Smooth muscle cell (in vitro differentiated cells): ENCODE measurements at regions not wholly inside any gene's neighbourhood (a gene's known extent, or its start where the extent isn't known, plus 50 kb on each side); places are given as distances from the start of the nearest gene placed in this dataset.

Experiments
- DNase-seq: peaks from one replicate; lab custom pipeline; 2025; ENCODE audit not compliant: unreplicated experiment; lab: John Stamatoyannopoulos, UW
- H2AFZ ChIP-seq: fragments of 200-600 bp; sonication (generic); 2 replicates; pipeline ENCODE4 v1.6.0; 2016; ENCODE audit warnings: antibody characterized with exemption, low read depth, mild to moderate bottlenecking
- H3F3A ChIP-seq: fragments of 200-600 bp; sonication (generic); 2 replicates; pipeline ENCODE4 v1.6.0; 2017; ENCODE audit warnings: antibody characterized with exemption, low read depth
- H3K27ac ChIP-seq: fragments of 200-600 bp; sonication (generic); 2 replicates; pipeline ENCODE4 v1.5.1; 2016; ENCODE audit warnings: low read depth, mild to moderate bottlenecking
- H3K27me3 ChIP-seq: fragments of 200-600 bp; sonication (generic); 2 replicates; pipeline ENCODE4 v1.6.1; 2016; ENCODE audit warnings: low read depth, mild to moderate bottlenecking
- H3K36me3 ChIP-seq: fragments of 200-600 bp; sonication (generic); 2 replicates; pipeline ENCODE4 v1.5.1; 2016; ENCODE audit warnings: low read depth
- H3K4me1 ChIP-seq: fragments of 200-600 bp; sonication (generic); 2 replicates; pipeline ENCODE4 v1.5.1; 2016; ENCODE audit warnings: low read depth
- H3K4me2 ChIP-seq: fragments of 200-600 bp; sonication (generic); 2 replicates; pipeline ENCODE4 v1.6.0; 2016; ENCODE audit warnings: mild to moderate bottlenecking
- H3K4me3 ChIP-seq: fragments of 200-600 bp; sonication (generic); 2 replicates; pipeline ENCODE4 v1.5.1; 2016; ENCODE audit warnings: mild to moderate bottlenecking
- H3K79me2 ChIP-seq: fragments of 200-600 bp; sonication (generic); 2 replicates; pipeline ENCODE4 v1.6.0; 2016; ENCODE audit warnings: low read depth, mild to moderate bottlenecking
- H3K9ac ChIP-seq: fragments of 200-600 bp; sonication (generic); 2 replicates; pipeline ENCODE4 v1.6.0; 2016; ENCODE audit warnings: low read depth
- H3K9me3 ChIP-seq: fragments of 200-600 bp; sonication (generic); replicated peaks from 2 replicates; pipeline ENCODE4 v1.5.1; 2016; ENCODE audit warnings: low read depth
- H4K20me1 ChIP-seq: fragments of 200-600 bp; sonication (generic); 2 replicates; pipeline ENCODE4 v1.6.0; 2016; ENCODE audit warnings: low read depth
- WGBS: methylation state at CpG from one replicate; pipeline ENCODE4 v1.1.7; 2016; ENCODE audit warnings: low lambda C conversion rate; 5-methylcytosine and 5-hydroxymethylcytosine counted together
- TF ChIP-seq, protein P1 (sequence below): fragments of 200-600 bp; sonication (generic); IDR thresholded peaks from 2 replicates; pipeline ENCODE4 v1.5.1; 2017; ENCODE audit warnings: borderline replicate concordance, mild to moderate bottlenecking, antibody characterized with exemption; ENCODE audit not compliant: insufficient read depth, poor library complexity, severe bottlenecking

DNA sequence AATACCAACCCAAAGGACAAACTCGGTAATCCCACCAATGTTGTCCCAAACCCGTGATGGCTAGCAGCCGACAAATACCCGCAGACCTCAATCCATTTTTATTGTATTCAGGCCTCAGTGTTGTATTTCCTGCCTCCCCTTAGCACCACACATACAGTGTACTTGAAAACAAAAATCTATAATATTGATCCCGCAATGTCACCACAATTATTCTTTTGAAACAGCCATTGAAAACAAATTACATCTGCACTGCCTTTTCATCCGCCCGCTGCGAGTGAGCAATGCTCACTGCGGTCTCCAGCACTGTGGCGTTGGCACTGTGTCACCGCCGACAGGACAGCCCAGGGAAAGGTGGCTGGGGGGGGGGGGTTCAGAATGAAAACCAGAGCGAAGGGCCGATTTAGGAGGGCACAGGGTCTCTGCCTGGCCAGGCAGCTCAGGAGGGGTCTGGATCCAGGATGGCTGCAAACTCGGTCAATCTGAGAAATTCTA is 385.8 kb upstream of the ZNF507 start:
- Histone ChIP-seq H3K36me3 (no peaks in the 10 kb centered on the region), H4K20me1 (no peaks in the 10 kb centered on the region), H3K4me3 (no peak overlapping the region), H2AFZ (no peak overlapping the region), H3K9ac (no peak overlapping the region), H3K4me1 (no peaks in the 10 kb centered on the region), H3K27ac (no peak overlapping the region), H3K27me3 (no peaks in the 10 kb centered on the region), H3F3A (no peaks in the 10 kb centered on the region), H3K9me3 (no peaks in the 10 kb centered on the region), H3K79me2 (no peaks in the 10 kb centered on the region), H3K4me2 (no peak overlapping the region)
- WGBS, result 97% methylated on average over 15 of the region's 15 CpGs
- no peak for DNase-seq
- TF ChIP-seq, protein P1, sequence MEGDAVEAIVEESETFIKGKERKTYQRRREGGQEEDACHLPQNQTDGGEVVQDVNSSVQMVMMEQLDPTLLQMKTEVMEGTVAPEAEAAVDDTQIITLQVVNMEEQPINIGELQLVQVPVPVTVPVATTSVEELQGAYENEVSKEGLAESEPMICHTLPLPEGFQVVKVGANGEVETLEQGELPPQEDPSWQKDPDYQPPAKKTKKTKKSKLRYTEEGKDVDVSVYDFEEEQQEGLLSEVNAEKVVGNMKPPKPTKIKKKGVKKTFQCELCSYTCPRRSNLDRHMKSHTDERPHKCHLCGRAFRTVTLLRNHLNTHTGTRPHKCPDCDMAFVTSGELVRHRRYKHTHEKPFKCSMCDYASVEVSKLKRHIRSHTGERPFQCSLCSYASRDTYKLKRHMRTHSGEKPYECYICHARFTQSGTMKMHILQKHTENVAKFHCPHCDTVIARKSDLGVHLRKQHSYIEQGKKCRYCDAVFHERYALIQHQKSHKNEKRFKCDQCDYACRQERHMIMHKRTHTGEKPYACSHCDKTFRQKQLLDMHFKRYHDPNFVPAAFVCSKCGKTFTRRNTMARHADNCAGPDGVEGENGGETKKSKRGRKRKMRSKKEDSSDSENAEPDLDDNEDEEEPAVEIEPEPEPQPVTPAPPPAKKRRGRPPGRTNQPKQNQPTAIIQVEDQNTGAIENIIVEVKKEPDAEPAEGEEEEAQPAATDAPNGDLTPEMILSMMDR, result no peak

DNA sequence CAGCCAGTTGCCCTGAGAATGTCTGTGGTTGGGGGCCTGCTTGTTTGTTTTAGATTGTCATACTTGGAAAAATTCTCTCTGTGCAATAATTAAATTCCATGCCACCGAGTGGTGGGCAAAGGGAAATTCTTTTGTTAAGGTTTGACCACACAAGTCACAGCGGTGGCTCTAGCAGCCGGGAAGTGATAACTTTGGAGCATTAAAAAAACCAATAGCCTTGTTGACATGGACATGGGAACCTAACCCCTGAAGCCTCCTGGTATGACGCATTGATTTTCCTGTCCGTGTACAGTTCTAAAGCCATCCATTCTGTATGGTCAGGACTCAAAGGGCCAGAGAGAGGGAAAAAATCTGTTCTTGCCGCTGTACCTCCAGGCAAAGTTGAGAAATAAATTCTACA is 384.9 kb upstream of the ZNF507 start:
- no peak for DNase-seq
- no peak overlapping the region for H3K9ac ChIP-seq
- no peaks in the 10 kb centered on the region for H3K4me1 ChIP-seq
- no peak overlapping the region for H3K4me3 ChIP-seq
- no peaks in the 10 kb centered on the region for H3F3A ChIP-seq
- H3K27me3 ChIP-seq, result no peaks in the 10 kb centered on the region
- no peaks in the 10 kb centered on the region for H3K79me2 ChIP-seq
- no peak overlapping the region for H2AFZ ChIP-seq
- TF ChIP-seq, protein P1, result no peak
- no peak overlapping the region for H3K27ac ChIP-seq
- no peaks in the 10 kb centered on the region for H3K36me3 ChIP-seq
- 60% methylated on average over 6 of the region's 6 CpGs for WGBS
- H3K9me3 ChIP-seq, result no peaks in the 10 kb centered on the region
- H3K4me2 ChIP-seq, result no peak overlapping the region
- no peaks in the 10 kb centered on the region for H4K20me1 ChIP-seq

DNA sequence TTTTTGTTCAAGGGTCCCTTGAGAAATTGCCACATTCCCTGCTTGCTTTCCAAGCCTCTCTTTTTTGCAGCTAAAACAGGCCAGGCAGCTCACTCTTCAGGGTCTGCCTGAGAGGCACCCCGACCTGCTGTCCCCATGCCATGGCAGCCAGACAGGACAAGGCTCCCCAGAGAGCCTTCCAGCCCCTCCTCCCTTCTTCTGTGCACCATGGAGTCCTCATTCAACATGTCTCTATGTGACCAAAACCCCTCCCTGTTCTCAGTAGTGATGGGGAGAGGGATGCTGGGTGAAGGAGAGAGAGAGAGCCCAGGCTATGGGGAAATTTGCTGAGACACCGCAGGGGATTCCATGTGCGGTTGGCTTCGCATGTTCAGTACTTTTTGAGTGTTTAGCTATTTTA is 384.2 kb upstream of the ZNF507 start:
- no peak overlapping the region for H3K4me3 ChIP-seq
- no peak overlapping the region for H3K27ac ChIP-seq
- H3K4me1 ChIP-seq, result no peaks in the 10 kb centered on the region
- no peaks in the 10 kb centered on the region for H4K20me1 ChIP-seq
- H3K79me2 ChIP-seq, result no peaks in the 10 kb centered on the region
- no peaks in the 10 kb centered on the region for H3F3A ChIP-seq
- no peaks in the 10 kb centered on the region for H3K27me3 ChIP-seq
- H3K9me3 ChIP-seq, result no peaks in the 10 kb centered on the region
- no peak overlapping the region for H2AFZ ChIP-seq
- peak overlapping the region; percentile 43 for H3K4me2 ChIP-seq
- 64% methylated on average over 4 of the region's 4 CpGs for WGBS
- no peak overlapping the region for H3K9ac ChIP-seq
- TF ChIP-seq, protein P1, result no peak
- no peak for DNase-seq
- H3K36me3 ChIP-seq, result no peaks in the 10 kb centered on the region

DNA sequence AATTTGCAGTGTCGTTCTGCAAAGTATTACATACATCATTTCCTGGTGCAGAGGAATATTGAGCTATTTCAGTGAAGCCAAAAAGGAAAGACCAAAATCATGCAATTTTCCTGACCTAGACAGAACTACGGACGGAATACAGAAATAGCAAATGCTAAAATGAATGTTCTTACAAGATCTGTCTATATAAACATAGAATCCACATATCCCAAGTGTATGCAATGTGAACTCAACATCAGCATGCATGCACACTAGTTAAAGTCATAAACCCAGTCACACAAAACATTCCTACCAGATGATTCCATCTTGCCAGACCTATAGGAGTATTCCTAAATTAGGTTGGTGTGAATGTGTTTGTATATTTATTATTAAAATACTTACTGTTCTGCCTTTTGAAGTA is 383.7 kb upstream of the ZNF507 start:
- H3K4me1 ChIP-seq, result no peaks in the 10 kb centered on the region
- 57% methylated on average over 3 of the region's 3 CpGs for WGBS
- H3K4me3 ChIP-seq, result no peak overlapping the region
- peak overlapping the region; percentile 43 for H3K4me2 ChIP-seq
- no peaks in the 10 kb centered on the region for H4K20me1 ChIP-seq
- no peaks in the 10 kb centered on the region for H3K36me3 ChIP-seq
- H3K79me2 ChIP-seq, result no peaks in the 10 kb centered on the region
- H3K27me3 ChIP-seq, result no peaks in the 10 kb centered on the region
- H3K27ac ChIP-seq, result no peak overlapping the region
- no peaks in the 10 kb centered on the region for H3F3A ChIP-seq
- no peak overlapping the region for H2AFZ ChIP-seq
- no peaks in the 10 kb centered on the region for H3K9me3 ChIP-seq
- no peak overlapping the region for H3K9ac ChIP-seq
- TF ChIP-seq, protein P1, result no peak
- no peak for DNase-seq
